ENCODE measurements at regions not wholly inside any gene's neighbourhood (a gene's known extent, or its start where the extent isn't known, plus 50 kb on each side); places are given as distances from the start of the nearest gene placed in this dataset.

GRCh38 chr9:80569236-80569635, 997.5 kb downstream of the TLE4 start:
- no peak for TF ChIP-seq POLR2AphosphoS5 (IDR thresholded peaks at IDR 0.05; ENCODE audit: low read depth, low read length)
- TF ChIP-seq, protein P1, sequence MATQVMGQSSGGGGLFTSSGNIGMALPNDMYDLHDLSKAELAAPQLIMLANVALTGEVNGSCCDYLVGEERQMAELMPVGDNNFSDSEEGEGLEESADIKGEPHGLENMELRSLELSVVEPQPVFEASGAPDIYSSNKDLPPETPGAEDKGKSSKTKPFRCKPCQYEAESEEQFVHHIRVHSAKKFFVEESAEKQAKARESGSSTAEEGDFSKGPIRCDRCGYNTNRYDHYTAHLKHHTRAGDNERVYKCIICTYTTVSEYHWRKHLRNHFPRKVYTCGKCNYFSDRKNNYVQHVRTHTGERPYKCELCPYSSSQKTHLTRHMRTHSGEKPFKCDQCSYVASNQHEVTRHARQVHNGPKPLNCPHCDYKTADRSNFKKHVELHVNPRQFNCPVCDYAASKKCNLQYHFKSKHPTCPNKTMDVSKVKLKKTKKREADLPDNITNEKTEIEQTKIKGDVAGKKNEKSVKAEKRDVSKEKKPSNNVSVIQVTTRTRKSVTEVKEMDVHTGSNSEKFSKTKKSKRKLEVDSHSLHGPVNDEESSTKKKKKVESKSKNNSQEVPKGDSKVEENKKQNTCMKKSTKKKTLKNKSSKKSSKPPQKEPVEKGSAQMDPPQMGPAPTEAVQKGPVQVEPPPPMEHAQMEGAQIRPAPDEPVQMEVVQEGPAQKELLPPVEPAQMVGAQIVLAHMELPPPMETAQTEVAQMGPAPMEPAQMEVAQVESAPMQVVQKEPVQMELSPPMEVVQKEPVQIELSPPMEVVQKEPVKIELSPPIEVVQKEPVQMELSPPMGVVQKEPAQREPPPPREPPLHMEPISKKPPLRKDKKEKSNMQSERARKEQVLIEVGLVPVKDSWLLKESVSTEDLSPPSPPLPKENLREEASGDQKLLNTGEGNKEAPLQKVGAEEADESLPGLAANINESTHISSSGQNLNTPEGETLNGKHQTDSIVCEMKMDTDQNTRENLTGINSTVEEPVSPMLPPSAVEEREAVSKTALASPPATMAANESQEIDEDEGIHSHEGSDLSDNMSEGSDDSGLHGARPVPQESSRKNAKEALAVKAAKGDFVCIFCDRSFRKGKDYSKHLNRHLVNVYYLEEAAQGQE (IDR thresholded peaks at IDR 0.05; ENCODE audit: insufficient read depth in 1 of 2, low read depth in 2 of 2, low read length in 2 of 2), result no peak
- TF ChIP-seq TAF1 (IDR thresholded peaks at IDR 0.05; ENCODE audit: borderline replicate concordance, insufficient read depth, low read length), result no peak
- no peak for TF ChIP-seq FOXP2 (optimal IDR thresholded peaks at IDR 0.05; ENCODE audit: borderline replicate concordance, extremely low read depth, extremely low read length, insufficient read depth)
- no peak for TF ChIP-seq SIN3A (IDR thresholded peaks at IDR 0.05; ENCODE audit: borderline replicate concordance, insufficient read depth, low read length)
